ENCODE measurements at regions not wholly inside any gene's neighbourhood (a gene's known extent, or its start where the extent isn't known, plus 50 kb on each side); places are given as distances from the start of the nearest gene placed in this dataset.
A peak's percentile ranks its signal among the peaks of the same experiment; 100 is the strongest.

GRCh38 chr12:123065676-123066383, 85.1 kb downstream of the PITPNM2 start:
- peak in 1 of 3 donors; percentile 26 for DNase-seq
- ChIA-PET CTCF (interaction anchor here (1.1 to 9.2 kb wide), 8 partner anchors 12 to 86 kb away, joined by 3 to 72 read pairs (median 3); no protein-coding TSS in a partner anchor), POLR2A (no interaction called here)
- H3K4me3 ChIP-seq (ENCODE audit: control insufficient read depth in 1 of 7, extremely low read depth in 1 of 7, insufficient read depth in 4 of 7, low read depth in 2 of 7, low read length in 6 of 7), result no peak overlapping the region
- 80% methylated on average over 8 of the region's 9 CpGs for WGBS (ENCODE audit: insufficient coverage)
- no peaks in the 10 kb centered on the region for H3K9me3 ChIP-seq (ENCODE audit: control extremely low read depth in 1 of 5, control insufficient read depth in 4 of 5, insufficient read depth in 2 of 5, low read depth in 1 of 5, low read length in 4 of 5)
- peaks cover 2 to 62% (median 49%) of the 10 kb centered on the region in 4 experiments for H3K4me1 ChIP-seq (ENCODE audit: control extremely low read depth in 1 of 4, control insufficient read depth in 4 of 4, insufficient read depth in 4 of 4, low read length in 3 of 4)
- no peaks in the 10 kb centered on the region for H3K27me3 ChIP-seq (replicated peaks in 2 of 5; ENCODE audit: control insufficient read depth in 4 of 5, insufficient read depth in 5 of 5, low read length in 4 of 5)
- no peaks in the 10 kb centered on the region for H3K36me3 ChIP-seq (ENCODE audit: control insufficient read depth in 4 of 4, insufficient read depth in 4 of 4, low read length in 3 of 4)
- no peak overlapping the region for H3K27ac ChIP-seq (ENCODE audit: insufficient read depth in 1 of 2, low read depth in 1 of 2, low read length in 2 of 2, poor library complexity in 1 of 2, severe bottlenecking in 2 of 2)

GRCh38 chr12:123064885-123065619, 84.6 kb downstream of the ARL6IP4 start:
- WGBS (ENCODE audit: insufficient coverage), result 77% methylated on average over 8 of the region's 8 CpGs
- peak overlapping the region in 1 of 7 experiments; percentile 14 for H3K4me3 ChIP-seq (ENCODE audit: control insufficient read depth in 1 of 7, extremely low read depth in 1 of 7, insufficient read depth in 4 of 7, low read depth in 2 of 7, low read length in 6 of 7)
- H3K9me3 ChIP-seq (ENCODE audit: control extremely low read depth in 1 of 5, control insufficient read depth in 4 of 5, insufficient read depth in 2 of 5, low read depth in 1 of 5, low read length in 4 of 5), result no peaks in the 10 kb centered on the region
- H3K4me1 ChIP-seq (ENCODE audit: control extremely low read depth in 1 of 4, control insufficient read depth in 4 of 4, insufficient read depth in 4 of 4, low read length in 3 of 4), result peaks cover 2 to 61% (median 46%) of the 10 kb centered on the region in 4 experiments
- DNase-seq, result peak in 1 of 3 donors; percentile 30
- no peaks in the 10 kb centered on the region for H3K27me3 ChIP-seq (replicated peaks in 2 of 5; ENCODE audit: control insufficient read depth in 4 of 5, insufficient read depth in 5 of 5, low read length in 4 of 5)
- H3K27ac ChIP-seq (ENCODE audit: insufficient read depth in 1 of 2, low read depth in 1 of 2, low read length in 2 of 2, poor library complexity in 1 of 2, severe bottlenecking in 2 of 2), result no peak overlapping the region
- ChIA-PET POLR2A (interaction anchor here (1.1 kb wide), 1 partner anchor 173 kb away, joined by 3 read pairs; no protein-coding TSS in a partner anchor), CTCF (interaction anchor here (1.1 to 9.2 kb wide), 9 partner anchors 12 to 87 kb away, joined by 3 to 72 read pairs (median 3); no protein-coding TSS in a partner anchor)
- H3K36me3 ChIP-seq (ENCODE audit: control insufficient read depth in 4 of 4, insufficient read depth in 4 of 4, low read length in 3 of 4), result no peaks in the 10 kb centered on the region

DNA sequence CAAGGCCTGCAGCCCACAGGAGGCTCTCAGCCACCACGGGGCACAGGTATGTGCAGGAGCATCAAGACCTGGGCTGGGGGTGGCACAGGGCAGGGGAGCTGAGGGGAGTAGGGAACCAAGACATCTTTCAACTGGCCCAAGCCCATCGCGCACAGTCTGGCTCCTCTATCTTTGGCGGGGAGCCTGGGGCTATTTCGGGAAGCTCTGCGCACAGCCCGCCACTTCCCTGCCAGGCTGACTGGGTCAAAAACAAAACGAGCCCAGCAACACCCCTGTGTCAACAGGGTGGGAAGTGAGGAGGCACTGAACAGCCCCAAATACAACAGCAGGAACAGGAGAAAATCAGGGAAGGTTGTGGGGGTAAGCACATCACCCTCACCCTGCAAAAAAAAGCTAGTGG, 83.9 kb downstream of the ARL6IP4 start:
- POLR2A ChIA-PET, result interaction anchor here (1.1 kb wide), 1 partner anchor 174 kb away, joined by 3 read pairs; no protein-coding TSS in a partner anchor
- H3K4me1 ChIP-seq (ENCODE audit: control extremely low read depth in 1 of 4, control insufficient read depth in 4 of 4, insufficient read depth in 4 of 4, low read length in 3 of 4), result peaks cover 2 to 68% (median 48%) of the 10 kb centered on the region in 4 experiments
- 20% methylated on average over 8 of the region's 8 CpGs for WGBS (ENCODE audit: insufficient coverage)

GRCh38 chr12:123063535-123063934, 83.1 kb downstream of the ARL6IP4 start:
- DNase-seq, result peak; percentile 45 to 64 (median 61)
- WGBS (ENCODE audit: insufficient coverage), result 52% methylated on average over 2 of the region's 2 CpGs
- Histone ChIP-seq H3K27ac (ENCODE audit: insufficient read depth in 1 of 2, low read depth in 1 of 2, low read length in 2 of 2, poor library complexity in 1 of 2, severe bottlenecking in 2 of 2) (no peak overlapping the region), H3K36me3 (ENCODE audit: control insufficient read depth in 4 of 4, insufficient read depth in 4 of 4, low read length in 3 of 4) (no peaks in the 10 kb centered on the region), H3K27me3 (replicated peaks in 2 of 5; ENCODE audit: control insufficient read depth in 4 of 5, insufficient read depth in 5 of 5, low read length in 4 of 5) (no peaks in the 10 kb centered on the region), H3K4me3 (ENCODE audit: control insufficient read depth in 1 of 7, extremely low read depth in 1 of 7, insufficient read depth in 4 of 7, low read depth in 2 of 7, low read length in 6 of 7) (no peak overlapping the region), H3K4me1 (ENCODE audit: control extremely low read depth in 1 of 4, control insufficient read depth in 4 of 4, insufficient read depth in 4 of 4, low read length in 3 of 4) (peaks cover 2 to 76% (median 49%) of the 10 kb centered on the region in 4 experiments), H3K9me3 (ENCODE audit: control extremely low read depth in 1 of 5, control insufficient read depth in 4 of 5, insufficient read depth in 2 of 5, low read depth in 1 of 5, low read length in 4 of 5) (no peaks in the 10 kb centered on the region)
- ChIA-PET POLR2A (interaction anchor here (0.7 kb wide), 1 partner anchor 29 kb away, joined by 4 read pairs; no protein-coding TSS in a partner anchor), CTCF (interaction anchor here (2.0 to 9.2 kb wide), 2 partner anchors 14 to 21 kb away, joined by 4 to 72 read pairs; no protein-coding TSS in a partner anchor)

More for the DNA sequence above, 83.9 kb downstream of the ARL6IP4 start:
- no peaks in the 10 kb centered on the region for H3K36me3 ChIP-seq (ENCODE audit: control insufficient read depth in 4 of 4, insufficient read depth in 4 of 4, low read length in 3 of 4)
- peak in 1 of 3 donors; percentile 25 for DNase-seq
- H3K27me3 ChIP-seq (replicated peaks in 2 of 5; ENCODE audit: control insufficient read depth in 4 of 5, insufficient read depth in 5 of 5, low read length in 4 of 5), result no peaks in the 10 kb centered on the region
- H3K27ac ChIP-seq (ENCODE audit: insufficient read depth in 1 of 2, low read depth in 1 of 2, low read length in 2 of 2, poor library complexity in 1 of 2, severe bottlenecking in 2 of 2), result no peak overlapping the region
- H3K4me3 ChIP-seq (ENCODE audit: control insufficient read depth in 1 of 7, extremely low read depth in 1 of 7, insufficient read depth in 4 of 7, low read depth in 2 of 7, low read length in 6 of 7), result peak overlapping the region in 1 of 7 experiments; percentile 14
- no peaks in the 10 kb centered on the region for H3K9me3 ChIP-seq (ENCODE audit: control extremely low read depth in 1 of 5, control insufficient read depth in 4 of 5, insufficient read depth in 2 of 5, low read depth in 1 of 5, low read length in 4 of 5)
- CTCF ChIA-PET, result interaction anchor here (1.3 to 9.2 kb wide), 7 partner anchors 13 to 88 kb away, joined by 3 to 72 read pairs (median 3); no protein-coding TSS in a partner anchor

DNA sequence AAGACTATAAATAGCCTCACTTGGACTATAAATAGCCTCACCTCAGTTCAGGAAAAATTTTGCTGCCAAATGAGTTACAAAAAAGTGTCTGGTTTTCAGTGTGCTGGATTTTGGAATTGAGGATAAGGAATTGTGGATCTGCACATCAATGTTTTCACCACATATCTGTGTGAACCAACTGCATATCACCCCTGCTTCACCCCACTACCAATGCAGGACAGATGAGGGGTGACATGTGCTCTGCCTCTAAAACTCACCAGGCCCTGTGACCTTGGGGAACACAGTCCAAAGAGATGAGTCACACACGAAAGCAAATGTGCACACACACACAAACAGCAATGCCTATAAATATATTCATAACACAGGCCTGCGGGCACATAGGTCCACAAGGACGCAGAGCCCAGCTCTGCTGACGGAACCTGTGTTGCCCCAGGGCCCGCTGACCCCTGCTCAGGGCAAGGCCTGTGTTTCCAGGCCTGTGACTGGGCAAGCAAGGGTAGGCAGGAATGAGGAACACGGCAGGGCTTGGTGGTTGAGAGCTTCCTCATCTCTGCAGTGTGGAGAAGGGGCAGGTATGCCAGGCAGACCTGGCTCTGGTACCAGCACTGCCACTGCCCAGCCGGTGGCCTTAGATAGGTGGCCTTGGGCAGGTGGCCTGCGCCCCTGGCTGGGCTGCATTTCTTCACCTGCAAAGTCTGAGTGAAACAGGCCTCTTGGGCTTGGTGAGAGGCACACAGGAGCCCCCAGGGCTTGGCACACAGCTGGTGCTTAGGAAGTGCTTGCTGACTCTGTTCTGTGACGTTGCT, 82.4 kb downstream of the ARL6IP4 start:
- whole genome bisulfite sequencing (ENCODE audit: insufficient coverage), result 44% methylated on average over 8 of the region's 9 CpGs
- Histone ChIP-seq H3K27me3 (replicated peaks in 2 of 5; ENCODE audit: control insufficient read depth in 4 of 5, insufficient read depth in 5 of 5, low read length in 4 of 5) (no peaks in the 10 kb centered on the region), H3K4me1 (ENCODE audit: control extremely low read depth in 1 of 4, control insufficient read depth in 4 of 4, insufficient read depth in 4 of 4, low read length in 3 of 4) (peaks cover 2 to 76% (median 49%) of the 10 kb centered on the region in 4 experiments), H3K9me3 (ENCODE audit: control extremely low read depth in 1 of 5, control insufficient read depth in 4 of 5, insufficient read depth in 2 of 5, low read depth in 1 of 5, low read length in 4 of 5) (no peaks in the 10 kb centered on the region), H3K36me3 (ENCODE audit: control insufficient read depth in 4 of 4, insufficient read depth in 4 of 4, low read length in 3 of 4) (no peaks in the 10 kb centered on the region), H3K4me3 (ENCODE audit: control insufficient read depth in 1 of 7, extremely low read depth in 1 of 7, insufficient read depth in 4 of 7, low read depth in 2 of 7, low read length in 6 of 7) (no peak overlapping the region), H3K27ac (ENCODE audit: insufficient read depth in 1 of 2, low read depth in 1 of 2, low read length in 2 of 2, poor library complexity in 1 of 2, severe bottlenecking in 2 of 2) (peak overlapping the region in 1 of 2 experiments; percentile 18)
- POLR2A ChIA-PET, result no interaction called here
- CTCF ChIA-PET, result interaction anchor here (0.8 to 9.2 kb wide), 3 partner anchors 14 to 20 kb away, joined by 3 to 72 read pairs (median 4); no protein-coding TSS in a partner anchor
- DNase-seq, result peak in 2 of 3 donors; percentile 55 to 76

DNA sequence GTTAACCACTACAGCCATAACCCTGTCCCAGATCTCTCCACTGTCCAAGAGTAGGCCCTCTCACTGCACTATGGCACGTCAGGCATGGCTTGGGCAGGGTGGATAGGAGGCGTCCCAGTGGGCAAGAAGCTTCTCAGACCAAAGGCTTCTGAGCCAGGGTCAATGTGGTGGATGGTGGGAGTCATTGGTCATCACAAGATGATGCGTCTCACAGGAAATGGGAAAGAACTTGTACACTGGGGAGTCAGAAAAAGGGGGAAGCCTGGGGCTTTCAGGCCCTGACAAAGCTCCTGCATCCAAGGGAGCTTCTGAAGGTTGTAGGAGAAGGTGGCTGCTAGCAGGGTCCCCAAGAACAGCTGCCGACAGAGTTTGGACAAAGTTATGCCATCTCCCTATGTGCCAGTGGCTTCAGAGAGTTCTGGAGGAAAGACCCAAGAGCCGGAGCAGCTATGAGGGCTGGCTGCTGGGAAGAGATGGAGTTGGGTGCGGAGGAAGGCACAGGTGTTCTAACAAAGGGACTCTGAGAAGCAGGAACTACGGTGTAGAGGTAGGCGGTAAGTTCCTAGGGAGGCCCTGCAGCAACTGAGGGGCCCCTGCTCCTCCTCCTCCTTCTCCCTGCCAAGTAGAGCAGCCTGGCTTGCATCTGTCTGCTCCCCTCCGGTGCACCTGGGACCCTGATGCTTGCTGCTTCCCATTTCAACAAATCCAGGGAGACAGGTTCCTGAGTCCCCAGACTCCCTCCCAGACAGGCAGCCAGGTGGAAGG, 81.1 kb downstream of the ARL6IP4 start:
- Histone ChIP-seq H3K27ac (ENCODE audit: insufficient read depth in 1 of 2, low read depth in 1 of 2, low read length in 2 of 2, poor library complexity in 1 of 2, severe bottlenecking in 2 of 2) (no peak overlapping the region), H3K4me1 (ENCODE audit: control extremely low read depth in 1 of 4, control insufficient read depth in 4 of 4, insufficient read depth in 4 of 4, low read length in 3 of 4) (peaks cover 2 to 76% (median 49%) of the 10 kb centered on the region in 4 experiments), H3K27me3 (replicated peaks in 2 of 5; ENCODE audit: control insufficient read depth in 4 of 5, insufficient read depth in 5 of 5, low read length in 4 of 5) (no peaks in the 10 kb centered on the region), H3K4me3 (ENCODE audit: control insufficient read depth in 1 of 7, extremely low read depth in 1 of 7, insufficient read depth in 4 of 7, low read depth in 2 of 7, low read length in 6 of 7) (no peak overlapping the region), H3K36me3 (ENCODE audit: control insufficient read depth in 4 of 4, insufficient read depth in 4 of 4, low read length in 3 of 4) (no peaks in the 10 kb centered on the region), H3K9me3 (ENCODE audit: control extremely low read depth in 1 of 5, control insufficient read depth in 4 of 5, insufficient read depth in 2 of 5, low read depth in 1 of 5, low read length in 4 of 5) (no peaks in the 10 kb centered on the region)
- no peak for DNase-seq
- POLR2A ChIA-PET, result interaction anchor here (1.4 kb wide), 1 partner anchor 9 kb away, joined by 3 read pairs; no protein-coding TSS in a partner anchor
- CTCF ChIA-PET, result interaction anchor here (0.6 to 9.2 kb wide), 4 partner anchors 12 to 355 kb away, joined by 3 to 72 read pairs (median 12); no protein-coding TSS in a partner anchor
- WGBS (ENCODE audit: insufficient coverage), result 96% methylated on average over 7 of the region's 9 CpGs
